WTC11 (cell line): ENCODE measurements at regions not wholly inside any gene's neighbourhood (a gene's known extent, or its start where the extent isn't known, plus 50 kb on each side); places are given as distances from the start of the nearest gene placed in this dataset.

Experiments used
- ATAC-seq: fragments of 200-7000 bp; cut with Tn5 transposase; 2 replicates; pipeline ENCODE4 v1.10.0; 2021; ENCODE audit warnings: mild to moderate bottlenecking, moderate library complexity
- CTCF ChIA-PET: fragments of 300-600 bp; sonication (Branson Sonifier 250); formaldehyde crosslinking; loops from one replicate; lab custom pipeline; 2021; ENCODE audit warnings: antibody characterized with exemption; lab: Charles Lee
- POLR2A ChIA-PET: fragments of 350-600 bp; sonication (Branson Sonifier 250); formaldehyde crosslinking; loops from one replicate; lab custom pipeline; 2021; ENCODE audit warnings: antibody characterized with exemption; lab: Charles Lee
- DNase-seq: peaks from one replicate; pipeline ENCODE4 v3.0.0; 2021; ENCODE audit warnings: low spot score
- H3K27ac Mint-ChIP-seq: 2 replicates; pipeline ENCODE4 v1.8.0; 2021; ENCODE audit warnings: mixed read lengths
- H3K27me3 Mint-ChIP-seq: 2 replicates; pipeline ENCODE4 v1.8.0; 2021; ENCODE audit warnings: low read depth, mild to moderate bottlenecking, moderate library complexity, mixed read lengths
- H3K36me3 Mint-ChIP-seq: 2 replicates; pipeline ENCODE4 v1.8.0; 2021; ENCODE audit warnings: mixed read lengths
- H3K4me1 Mint-ChIP-seq: 2 replicates; pipeline ENCODE4 v1.8.0; 2022; ENCODE audit warnings: mixed read lengths
- H3K4me3 Mint-ChIP-seq: 2 replicates; pipeline ENCODE4 v1.8.0; 2021; ENCODE audit warnings: mild to moderate bottlenecking, moderate library complexity, mixed read lengths
- H3K9me3 Mint-ChIP-seq: 2 replicates; pipeline ENCODE4 v1.8.0; 2021; ENCODE audit warnings: mixed read lengths
- ARID4B ChIP-seq: sonication (generic); formaldehyde crosslinking; IDR thresholded peaks from 2 replicates; pipeline ENCODE4 v1.8.0; 2023; ENCODE audit warnings: missing genetic modification reagents, mild to moderate bottlenecking, borderline replicate concordance
- ATF1 ChIP-seq: sonication (generic); formaldehyde crosslinking; IDR thresholded peaks from 2 replicates; pipeline ENCODE4 v1.8.1; 2023; ENCODE audit warnings: mild to moderate bottlenecking, moderate library complexity, missing genetic modification reagents
- CBFB ChIP-seq: sonication (generic); formaldehyde crosslinking; IDR thresholded peaks from 2 replicates; pipeline ENCODE4 v1.8.1; 2022; ENCODE audit warnings: mild to moderate bottlenecking, low read depth, missing genetic modification reagents
- CREB1 ChIP-seq: sonication (generic); formaldehyde crosslinking; IDR thresholded peaks from 2 replicates; pipeline ENCODE4 v1.8.0; 2023; ENCODE audit warnings: mild to moderate bottlenecking, missing genetic modification reagents
- CTCF ChIP-seq: fragments of 200-600 bp; IDR thresholded peaks from 2 replicates; pipeline ENCODE4 v1.8.0; 2022; ENCODE audit warnings: antibody characterized with exemption
- E2F1 ChIP-seq: sonication (generic); formaldehyde crosslinking; IDR thresholded peaks from 2 replicates; pipeline ENCODE4 v1.8.0; 2022; ENCODE audit warnings: mild to moderate bottlenecking, missing genetic modification reagents
- E2F5 ChIP-seq: sonication (generic); formaldehyde crosslinking; IDR thresholded peaks from 2 replicates; pipeline ENCODE4 v1.8.1; 2022; ENCODE audit warnings: mild to moderate bottlenecking, moderate library complexity, missing genetic modification reagents
- GABPB1 ChIP-seq: sonication (generic); formaldehyde crosslinking; IDR thresholded peaks from 2 replicates; pipeline ENCODE4 v1.8.1; 2023; ENCODE audit warnings: mild to moderate bottlenecking, missing genetic modification reagents
- JUN ChIP-seq: sonication (generic); formaldehyde crosslinking; IDR thresholded peaks from 2 replicates; pipeline ENCODE4 v1.8.0; 2023; ENCODE audit warnings: mild to moderate bottlenecking, missing genetic modification reagents
- NR1H2 ChIP-seq: sonication (generic); formaldehyde crosslinking; IDR thresholded peaks from 2 replicates; pipeline ENCODE4 v1.9.0; 2021; ENCODE audit warnings: mild to moderate bottlenecking, moderate library complexity, missing genetic modification reagents
- PRDM15 ChIP-seq: sonication (generic); formaldehyde crosslinking; IDR thresholded peaks from 2 replicates; pipeline ENCODE4 v1.8.0; 2022; ENCODE audit warnings: missing genetic modification reagents
- SOX15 ChIP-seq: fragments of 250-450 bp; sonication (Bioruptor Pico); IDR thresholded peaks from 2 replicates; pipeline ENCODE4 v1.9.0; 2021; ENCODE audit warnings: mild to moderate bottlenecking
- ZBTB43 ChIP-seq: sonication (generic); formaldehyde crosslinking; IDR thresholded peaks from 2 replicates; pipeline ENCODE4 v1.8.1; 2023; ENCODE audit warnings: mild to moderate bottlenecking, missing genetic modification reagents
- ZNF232 ChIP-seq: sonication (generic); formaldehyde crosslinking; IDR thresholded peaks from 2 replicates; pipeline ENCODE4 v1.8.0; 2022; ENCODE audit warnings: mild to moderate bottlenecking, missing genetic modification reagents
- ZNF423 ChIP-seq: fragments of 250-450 bp; sonication (Bioruptor Pico); IDR thresholded peaks from 2 replicates; pipeline ENCODE4 v2.1.2; 2022; ENCODE audit warnings: mild to moderate bottlenecking, moderate library complexity
- ZNF512 ChIP-seq: sonication (generic); formaldehyde crosslinking; IDR thresholded peaks from 2 replicates; pipeline ENCODE4 v1.8.1; 2022; ENCODE audit warnings: missing genetic modification reagents, borderline replicate concordance
- ZNF671 ChIP-seq: fragments of 250-450 bp; sonication (Bioruptor Pico); IDR thresholded peaks from 2 replicates; pipeline ENCODE4 v1.8.0; 2021; ENCODE audit warnings: mild to moderate bottlenecking
- ZSCAN18 ChIP-seq: fragments of 250-450 bp; sonication (Bioruptor Pico); IDR thresholded peaks from 2 replicates; pipeline ENCODE4 v2.1.2; 2022; ENCODE audit warnings: mild to moderate bottlenecking, moderate library complexity

- TF ChIP-seq PRDM15 (CRISPR knock-in tag) (no peak), ZNF512 (CRISPR knock-in tag) (no peak), GABPB1 (CRISPR knock-in tag) (no peak), CREB1 (CRISPR knock-in tag) (no peak), CTCF (no peak), CBFB (CRISPR knock-in tag) (no peak), ZNF423 (CRISPR knock-in tag) (no peak)
Observed at GRCh38 chr11:96538104-96538503, 148.3 kb downstream of the JRKL start (continued).

GRCh38 chr11:96538622-96539021, 148.8 kb downstream of the JRKL start:
- H3K4me3 Mint-ChIP-seq, result no peak overlapping the region
- peaks cover 4% of the 10 kb centered on the region; the same call in 1 of the 2 replicates for H3K9me3 Mint-ChIP-seq
- POLR2A ChIA-PET, result no interaction called here
- peaks cover 7% of the 10 kb centered on the region; the same call in 1 of the 2 replicates for H3K4me1 Mint-ChIP-seq
- ATAC-seq (no peak), DNase-seq (no peak)
- no peaks in the 10 kb centered on the region for H3K27me3 Mint-ChIP-seq
- CTCF ChIA-PET, result interaction anchor here (0.8 kb wide), 1 partner anchor 73 kb away, joined by 3 read pairs; no protein-coding TSS in a partner anchor
- no peaks in the 10 kb centered on the region for H3K36me3 Mint-ChIP-seq
- H3K27ac Mint-ChIP-seq, result no peak overlapping the region
- TF ChIP-seq JUN (CRISPR knock-in tag), result no peak
- no peak for TF ChIP-seq ZNF232
- no peak for TF ChIP-seq ARID4B (CRISPR knock-in tag)

GRCh38 chr11:96540875-96541274, 151.1 kb downstream of the JRKL start:
- ATAC-seq (no peak), DNase-seq (no peak)
- CTCF ChIA-PET, result no interaction called here
- POLR2A ChIA-PET, result no interaction called here
- H3K27ac Mint-ChIP-seq, result no peak overlapping the region
- no peak overlapping the region for H3K4me3 Mint-ChIP-seq
- H3K9me3 Mint-ChIP-seq, result peaks cover 7% of the 10 kb centered on the region
- peaks cover 2% of the 10 kb centered on the region; the same call in 1 of the 2 replicates for H3K4me1 Mint-ChIP-seq
- no peaks in the 10 kb centered on the region for H3K36me3 Mint-ChIP-seq
- no peaks in the 10 kb centered on the region for H3K27me3 Mint-ChIP-seq
- TF ChIP-seq E2F5 (CRISPR knock-in tag) (no peak), SOX15 (no peak), NR1H2 (CRISPR knock-in tag) (no peak), ZBTB43 (CRISPR knock-in tag) (no peak), ZSCAN18 (CRISPR knock-in tag) (no peak), ATF1 (CRISPR knock-in tag) (no peak), E2F1 (CRISPR knock-in tag) (no peak), ZNF671 (CRISPR knock-in tag) (no peak)
